HG02870 (cell line): ENCODE measurements at regions not wholly inside any gene's neighbourhood (a gene's known extent, or its start where the extent isn't known, plus 50 kb on each side); places are given as distances from the start of the nearest gene placed in this dataset.

Experiments
- ATAC-seq: cut with Tn5 transposase; IDR thresholded peaks from one replicate; pipeline ENCODE4 v1.9.1; 2021; ENCODE audit warnings: mild to moderate bottlenecking, moderate library complexity; ENCODE audit not compliant: unreplicated experiment

DNA sequence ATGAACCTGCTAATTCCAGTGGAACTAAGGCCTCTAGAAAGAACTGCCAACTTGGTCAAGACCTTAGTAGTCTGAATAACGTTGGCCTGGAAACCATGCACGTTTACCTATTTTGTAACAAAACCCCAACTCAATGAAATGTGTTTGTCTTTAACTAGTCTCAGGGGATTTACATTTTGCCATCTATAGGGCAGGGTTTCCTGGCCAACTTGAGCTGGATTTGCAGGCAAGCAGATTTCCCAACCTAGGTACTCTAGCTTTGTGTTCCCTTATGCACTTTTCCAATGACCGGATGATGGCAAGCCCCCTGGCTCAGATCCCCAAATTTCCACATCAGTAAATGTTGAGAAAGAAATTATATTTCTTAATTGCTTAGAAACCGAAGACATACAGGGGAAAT is 114.5 kb downstream of the IRS2 start:
- ATAC-seq, result no peak

GRCh38 chr13:109670776-109671175 is 115.6 kb downstream of the IRS2 start:
- no peak for ATAC-seq

DNA sequence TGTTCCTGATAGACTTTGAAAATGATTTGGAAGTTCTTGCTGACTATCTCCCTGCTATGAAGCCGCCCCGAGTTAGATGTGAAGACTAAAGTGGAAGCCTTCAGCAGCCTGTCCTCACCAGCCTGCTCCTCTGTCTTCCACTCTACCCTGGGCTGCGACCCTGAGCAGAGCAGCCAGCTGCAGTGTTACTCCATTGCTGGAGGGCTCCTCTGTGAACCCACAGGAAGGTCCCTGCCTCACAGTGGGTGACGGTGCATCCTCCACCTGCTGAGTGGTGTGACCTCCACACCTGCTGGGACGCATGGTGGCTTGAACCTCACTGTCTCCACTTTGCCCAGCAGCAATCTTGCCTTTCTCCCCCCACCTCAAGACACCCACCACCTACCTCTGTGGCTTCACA is 116.4 kb downstream of the IRS2 start:
- no peak for ATAC-seq

GRCh38 chr13:109669234-109669612 is 117.2 kb downstream of the IRS2 start:
- no peak for ATAC-seq

DNA sequence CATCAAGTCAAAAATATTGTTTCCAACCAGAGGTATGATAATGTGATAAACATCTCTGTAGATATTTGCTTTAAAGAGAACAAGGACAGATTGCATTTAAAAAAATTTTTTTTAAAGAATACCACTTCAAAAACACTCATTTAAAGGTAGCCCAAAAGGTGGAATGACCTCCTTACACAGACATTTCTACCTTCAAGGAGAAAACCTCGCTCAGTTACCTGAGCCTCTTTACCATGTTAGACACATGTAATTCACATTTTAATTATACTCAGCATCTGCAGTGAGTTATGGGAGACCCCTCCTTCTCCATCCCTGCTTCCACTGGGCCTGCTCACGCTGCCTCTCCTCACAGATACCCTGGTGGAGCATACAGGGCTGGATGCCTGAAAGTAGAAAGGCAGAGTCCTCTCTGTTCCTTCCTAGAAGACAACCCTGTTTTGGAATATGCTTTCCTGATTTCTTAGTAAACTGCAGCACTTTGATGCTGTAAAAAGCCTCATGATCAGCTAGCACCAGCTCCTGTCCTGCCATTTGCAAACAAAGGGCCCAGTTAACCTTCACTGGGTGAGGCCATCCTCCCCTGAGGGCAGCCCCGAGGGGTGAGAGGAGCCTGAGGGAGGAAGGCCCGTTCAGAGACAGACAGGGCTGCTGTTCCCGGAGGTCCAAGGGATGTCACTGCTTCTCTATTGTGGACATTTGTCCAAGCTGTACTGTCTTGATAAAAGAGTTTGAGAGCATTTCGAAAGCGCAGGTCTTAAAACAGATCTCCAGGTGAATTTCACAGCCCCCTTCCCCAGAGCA is 117.8 kb downstream of the IRS2 start:
- ATAC-seq, result no peak

DNA sequence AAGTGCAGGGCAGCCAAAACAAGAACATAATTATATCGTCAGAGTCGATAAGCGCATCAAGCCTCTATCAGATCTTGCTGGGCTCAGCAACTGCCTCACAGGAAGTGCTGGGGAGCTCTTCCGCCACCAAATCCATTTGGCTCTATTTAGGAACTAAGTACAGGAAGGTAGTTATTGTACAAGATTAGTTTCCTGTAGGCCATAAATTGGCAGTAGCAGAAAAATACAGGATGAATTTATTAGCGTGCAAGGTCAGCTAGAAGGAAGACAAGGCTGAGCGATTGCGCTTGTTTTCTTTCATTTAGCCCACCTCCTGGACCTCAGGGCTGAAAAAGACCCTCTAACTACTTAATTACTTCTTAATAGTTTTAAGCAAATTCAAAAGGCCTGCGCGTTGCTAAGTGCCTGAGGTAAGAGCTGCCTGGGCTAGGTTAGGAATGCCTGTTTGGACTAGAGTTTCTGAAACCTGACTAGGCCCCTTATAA is 118.5 kb downstream of the IRS2 start:
- no peak for ATAC-seq

- ATAC-seq, result no peak
These were observed 119.3 kb downstream of the IRS2 start for GRCh38 chr13:109667056-109667455.

DNA sequence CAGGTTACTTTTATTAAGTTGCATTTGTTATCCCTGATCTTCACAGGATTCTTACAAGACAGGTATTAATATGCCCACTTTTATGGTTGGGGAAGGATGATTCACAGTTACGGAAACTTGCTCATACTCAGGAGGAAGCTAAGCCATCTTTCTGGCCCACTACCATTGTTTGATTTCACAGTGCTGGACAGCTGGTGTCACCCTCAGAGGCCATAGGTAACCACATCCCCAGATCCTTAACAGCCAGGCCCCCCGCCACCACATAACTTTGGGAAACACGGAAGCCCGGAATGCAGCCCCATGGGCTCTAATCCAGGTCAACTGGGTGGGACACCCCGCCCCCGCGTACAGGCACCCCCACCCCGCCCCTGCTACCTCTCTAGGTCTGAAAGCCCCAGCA is 119.7 kb downstream of the IRS2 start:
- no peak for ATAC-seq

- ATAC-seq, result no peak
These were observed 120.6 kb downstream of the IRS2 start for GRCh38 chr13:109665781-109666249.

DNA sequence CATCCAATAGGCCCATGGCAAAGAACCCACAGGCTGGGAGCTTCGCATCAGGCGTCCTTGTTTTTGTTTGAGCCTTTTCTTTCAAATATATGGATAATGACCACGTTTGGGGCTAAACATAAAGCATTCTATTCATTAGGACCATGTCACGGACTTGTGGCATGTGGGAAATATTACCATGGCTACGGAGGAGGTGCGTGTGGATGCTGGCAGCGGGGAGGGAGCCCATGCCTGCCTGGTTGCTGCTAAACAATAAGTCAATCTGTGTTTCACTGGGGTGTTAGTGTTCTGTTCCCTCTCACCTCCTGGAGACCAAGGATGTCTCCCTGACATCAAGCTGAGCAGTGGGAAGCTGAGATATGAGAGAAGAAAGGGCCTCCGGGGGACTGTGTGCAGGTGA is 121.1 kb downstream of the IRS2 start:
- ATAC-seq, result no peak

GRCh38 chr13:109657395-109657794 is 129.0 kb downstream of the IRS2 start:
- no peak for ATAC-seq

- no peak for ATAC-seq
These were observed 130.2 kb downstream of the IRS2 start for GRCh38 chr13:109656206-109656605.

DNA sequence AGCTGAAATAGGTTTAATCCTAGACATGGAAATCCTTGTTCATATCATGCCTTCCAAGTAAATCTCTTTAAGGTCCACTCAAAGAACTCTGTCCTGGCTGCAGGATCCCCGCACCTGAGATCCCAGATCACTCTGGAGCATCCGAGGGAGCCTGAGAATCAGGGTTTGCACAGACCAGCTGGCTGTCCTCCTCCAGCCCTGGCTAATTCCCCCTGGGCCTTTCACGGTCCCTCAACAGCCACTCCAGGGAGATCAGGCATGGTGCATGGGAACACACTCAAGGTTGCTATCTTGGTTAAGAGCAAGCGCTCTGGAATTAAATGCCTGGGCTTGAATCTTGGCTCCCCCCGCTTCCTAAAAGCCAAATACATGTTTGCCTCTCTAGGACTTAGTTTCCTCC is 130.8 kb downstream of the IRS2 start:
- ATAC-seq, result no peak

DNA sequence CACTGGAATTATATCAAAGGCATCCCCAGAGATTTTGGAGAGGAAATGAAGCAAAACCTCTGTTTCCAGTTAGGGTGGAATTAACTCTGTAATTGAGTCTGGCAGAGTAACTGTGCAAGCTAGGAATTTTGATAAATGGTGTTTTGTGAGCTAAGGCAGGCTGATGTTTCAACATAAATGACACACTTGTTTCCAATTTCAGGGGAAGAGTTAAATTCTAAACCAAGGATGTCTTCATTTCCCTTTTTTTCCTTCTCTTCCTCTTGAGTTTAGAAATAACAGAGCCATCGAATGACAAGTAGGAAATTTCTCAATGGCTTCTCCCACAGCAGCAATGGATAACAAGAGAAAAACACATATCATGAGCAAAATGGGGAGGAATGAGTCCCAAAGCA is 131.2 kb downstream of the IRS2 start:
- ATAC-seq, result no peak

GRCh38 chr13:109654341-109655205 is 131.8 kb downstream of the IRS2 start:
- no peak for ATAC-seq

DNA sequence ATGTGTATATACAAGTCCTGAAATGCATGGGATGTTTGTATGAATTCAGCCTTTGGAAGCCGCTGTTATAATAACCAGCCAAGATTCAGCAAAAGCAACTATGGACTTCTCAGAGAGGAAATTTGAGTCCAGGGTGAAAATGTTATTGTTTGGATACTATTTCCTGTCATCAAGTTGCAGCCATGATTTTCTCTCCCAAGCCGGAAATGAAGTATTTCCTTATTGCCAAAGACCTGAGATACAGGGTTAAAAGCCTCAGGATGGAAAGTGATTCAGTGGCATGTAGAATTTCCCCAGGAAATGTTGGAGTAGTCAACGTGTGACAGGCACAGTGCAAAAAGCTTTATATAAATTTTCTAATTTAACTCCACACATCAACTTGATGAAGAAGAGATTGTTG is 133.9 kb downstream of the IRS2 start:
- no peak for ATAC-seq

- no peak for ATAC-seq
These were observed 134.5 kb downstream of the IRS2 start for GRCh38 chr13:109651854-109652253.

DNA sequence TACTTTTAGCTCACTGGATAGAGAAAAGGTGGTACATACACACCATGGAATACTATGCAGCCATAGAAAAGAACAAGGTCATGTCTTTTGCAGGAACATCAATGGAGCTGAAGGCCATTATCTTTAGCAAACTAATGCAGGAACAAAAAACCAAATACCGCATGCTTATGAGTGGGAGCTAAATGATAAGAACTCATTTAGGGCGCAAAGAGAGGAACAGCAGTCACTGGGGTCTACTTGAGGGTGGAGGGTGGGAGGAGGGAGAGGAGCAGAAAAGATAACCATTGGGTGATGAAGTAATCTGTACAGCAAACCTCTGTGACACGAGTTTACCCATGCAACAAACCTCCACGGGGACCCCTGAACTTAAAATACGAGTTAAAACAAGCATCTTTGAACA is 135.1 kb downstream of the IRS2 start:
- no peak for ATAC-seq

DNA sequence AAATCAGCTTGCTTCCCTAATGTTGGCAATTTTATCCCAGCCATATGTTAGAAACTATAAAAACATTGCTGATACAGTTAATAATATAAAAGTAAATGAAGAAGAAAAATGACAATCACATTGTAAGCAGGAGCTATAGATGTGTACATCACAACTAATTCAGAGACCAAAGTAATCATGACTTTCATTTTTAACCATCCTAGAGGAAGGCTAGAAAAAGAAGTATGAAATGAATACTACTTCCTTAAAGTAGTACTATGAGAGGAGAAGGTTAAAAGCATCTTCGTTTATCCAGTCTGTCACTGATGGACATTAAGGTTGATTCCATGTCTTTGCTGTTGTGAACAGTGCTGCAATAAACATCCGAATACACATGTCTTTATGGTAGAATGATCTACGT is 135.5 kb downstream of the IRS2 start:
- no peak for ATAC-seq

DNA sequence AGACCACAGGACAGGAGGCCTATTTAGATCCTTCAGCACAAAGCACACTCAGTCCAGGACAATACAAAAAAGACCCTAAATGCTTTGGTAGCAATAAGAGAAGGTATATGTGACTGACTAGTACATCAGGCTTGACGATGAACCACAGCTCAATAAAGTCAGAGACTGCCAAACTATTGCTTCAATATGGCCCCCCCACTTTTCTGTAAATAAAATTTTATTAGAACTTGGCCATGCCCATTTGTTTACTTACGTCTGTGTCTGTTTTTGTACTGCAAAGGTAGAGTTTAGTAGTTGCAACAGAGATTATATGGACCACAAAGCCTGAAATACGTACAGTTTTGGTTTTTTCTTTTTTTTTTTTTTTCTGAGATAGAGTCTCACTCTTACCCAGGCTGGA is 136.7 kb downstream of the IRS2 start:
- no peak for ATAC-seq

DNA sequence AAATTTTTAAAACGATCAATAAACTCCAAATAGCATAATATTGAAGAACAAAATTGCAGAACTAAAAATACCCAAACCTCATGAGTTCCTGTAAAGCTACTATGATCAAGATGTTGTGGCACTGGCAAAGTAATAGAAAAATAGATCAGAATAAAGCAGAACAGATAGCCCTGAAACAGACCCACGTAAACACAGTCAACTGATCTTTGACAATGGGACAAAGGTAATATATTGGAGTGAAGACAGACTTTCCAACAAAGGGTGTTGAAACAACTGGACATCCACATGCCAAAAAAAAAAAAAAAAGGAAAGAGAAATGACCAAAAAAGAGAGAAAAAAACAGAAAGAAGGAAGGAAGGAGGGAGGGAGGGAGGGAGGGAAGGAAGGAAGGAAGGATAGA is 138.7 kb downstream of the IRS2 start:
- ATAC-seq, result no peak

DNA sequence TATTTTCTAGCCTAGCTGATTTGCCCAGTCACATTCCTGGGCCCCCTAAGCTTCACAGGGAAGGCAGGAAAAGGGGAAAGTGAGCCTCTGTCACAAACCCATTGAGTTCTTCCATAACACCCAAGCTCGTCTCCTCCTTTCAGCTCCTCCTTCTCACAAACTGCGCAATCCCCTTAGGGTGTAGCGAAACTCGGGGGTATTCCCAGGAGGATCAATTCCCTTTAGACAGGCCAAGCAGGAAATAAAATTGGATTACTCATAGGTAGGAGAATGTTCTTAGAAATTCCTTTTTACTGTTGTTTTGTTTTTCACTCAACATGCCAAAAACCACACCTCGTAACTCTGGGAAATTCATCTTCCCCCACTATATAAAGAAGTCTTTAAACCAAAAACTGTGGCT is 139.3 kb downstream of the IRS2 start:
- ATAC-seq, result no peak
